ENCODE measurements at regions not wholly inside any gene's neighbourhood (a gene's known extent, or its start where the extent isn't known, plus 50 kb on each side); places are given as distances from the start of the nearest gene placed in this dataset.

DNA sequence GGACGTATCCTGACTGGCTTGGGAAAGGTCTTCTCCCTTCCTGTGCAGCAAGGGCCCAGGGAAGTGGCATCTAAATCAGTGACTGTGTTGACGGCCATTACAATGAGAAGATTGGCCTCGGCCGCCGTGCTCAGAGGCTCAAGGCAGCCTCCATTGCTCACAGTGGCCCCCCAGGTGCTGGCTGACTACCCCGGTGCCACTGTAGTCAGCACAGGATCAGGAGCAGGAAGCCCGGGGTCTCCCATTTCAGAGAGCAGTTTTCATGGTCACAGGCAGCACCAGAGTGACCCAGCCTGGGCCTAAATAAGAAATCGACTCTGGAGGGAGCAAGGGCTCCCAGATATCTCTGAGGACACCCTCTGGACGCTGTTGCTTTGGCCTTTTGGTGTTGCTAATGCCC, 219.4 kb upstream of the ARL4C start:
- TF ChIP-seq, protein P1, sequence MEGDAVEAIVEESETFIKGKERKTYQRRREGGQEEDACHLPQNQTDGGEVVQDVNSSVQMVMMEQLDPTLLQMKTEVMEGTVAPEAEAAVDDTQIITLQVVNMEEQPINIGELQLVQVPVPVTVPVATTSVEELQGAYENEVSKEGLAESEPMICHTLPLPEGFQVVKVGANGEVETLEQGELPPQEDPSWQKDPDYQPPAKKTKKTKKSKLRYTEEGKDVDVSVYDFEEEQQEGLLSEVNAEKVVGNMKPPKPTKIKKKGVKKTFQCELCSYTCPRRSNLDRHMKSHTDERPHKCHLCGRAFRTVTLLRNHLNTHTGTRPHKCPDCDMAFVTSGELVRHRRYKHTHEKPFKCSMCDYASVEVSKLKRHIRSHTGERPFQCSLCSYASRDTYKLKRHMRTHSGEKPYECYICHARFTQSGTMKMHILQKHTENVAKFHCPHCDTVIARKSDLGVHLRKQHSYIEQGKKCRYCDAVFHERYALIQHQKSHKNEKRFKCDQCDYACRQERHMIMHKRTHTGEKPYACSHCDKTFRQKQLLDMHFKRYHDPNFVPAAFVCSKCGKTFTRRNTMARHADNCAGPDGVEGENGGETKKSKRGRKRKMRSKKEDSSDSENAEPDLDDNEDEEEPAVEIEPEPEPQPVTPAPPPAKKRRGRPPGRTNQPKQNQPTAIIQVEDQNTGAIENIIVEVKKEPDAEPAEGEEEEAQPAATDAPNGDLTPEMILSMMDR (IDR thresholded peaks at IDR 0.05) = no peak
- TF ChIP-seq EP300 (IDR thresholded peaks at IDR 0.05) = no peak

Data from tibial nerve (tissue), 4 donors.